Endodermal cell (in vitro differentiated cells): ENCODE measurements at regions not wholly inside any gene's neighbourhood (a gene's known extent, or its start where the extent isn't known, plus 50 kb on each side); places are given as distances from the start of the nearest gene placed in this dataset.
A peak's percentile ranks its signal among the peaks of the same experiment; 100 is the strongest.

Source experiments
- DNase-seq: peaks from one replicate; pipeline ENCODE4 v3.0.0-alpha.2; 2017
- H3K27ac ChIP-seq: 2 replicates; pipeline ENCODE4 v1.5.1; 2013; ENCODE audit warnings: mild to moderate bottlenecking, low read depth, low read length, moderate library complexity
- H3K27me3 ChIP-seq: 2 replicates; pipeline ENCODE4 v1.6.1; 2013; ENCODE audit warnings: mild to moderate bottlenecking, low read length, moderate library complexity; ENCODE audit not compliant: insufficient read depth, control insufficient read depth, poor library complexity, severe bottlenecking
- H3K36me3 ChIP-seq: 2 replicates; pipeline ENCODE4 v1.7.0; 2013; ENCODE audit warnings: mild to moderate bottlenecking, low read length, moderate library complexity; ENCODE audit not compliant: control insufficient read depth, insufficient read depth
- H3K4me1 ChIP-seq: one replicate; pipeline ENCODE4 v1.7.0; 2013; ENCODE audit warnings: low read length; ENCODE audit not compliant: control insufficient read depth, insufficient read depth
- H3K4me3 ChIP-seq: 2 replicates; pipeline ENCODE4 v1.5.1; 2013; ENCODE audit warnings: mild to moderate bottlenecking, low read length, moderate library complexity
- H3K9ac ChIP-seq: 2 replicates; pipeline ENCODE4 v1.6.1; 2013; ENCODE audit warnings: mild to moderate bottlenecking, low read length, moderate library complexity; ENCODE audit not compliant: poor library complexity, severe bottlenecking; ENCODE audit errors: extremely low read depth
- H3K9me3 ChIP-seq: 2 replicates; pipeline ENCODE4 v1.6.1; 2013; ENCODE audit warnings: mild to moderate bottlenecking, low read length, moderate library complexity; ENCODE audit not compliant: control insufficient read depth
- H3K27ac Mint-ChIP-seq: 2 replicates; pipeline ENCODE4 v1.8.0; 2020; ENCODE audit warnings: mixed read lengths
- H3K27me3 Mint-ChIP-seq: 2 replicates; pipeline ENCODE4 v1.8.0; 2021; ENCODE audit warnings: mild to moderate bottlenecking, mixed read lengths; ENCODE audit not compliant: insufficient read depth
- H3K36me3 Mint-ChIP-seq: 2 replicates; pipeline ENCODE4 v1.8.0; 2020; ENCODE audit warnings: low read depth, mixed read lengths
- H3K4me1 Mint-ChIP-seq: 2 replicates; pipeline ENCODE4 v1.8.0; 2020; ENCODE audit warnings: mixed read lengths
- H3K4me3 Mint-ChIP-seq: 2 replicates; pipeline ENCODE4 v1.8.0; 2020; ENCODE audit warnings: mild to moderate bottlenecking, moderate library complexity, mixed read lengths
- H3K9me3 Mint-ChIP-seq: 2 replicates; pipeline ENCODE4 v1.8.0; 2020; ENCODE audit warnings: mild to moderate bottlenecking, mixed read lengths
- WGBS, 2 experiments: methylation state at CpG; one replicate each; pipeline versions ENCODE4 v1.1.5 to v1.1.7; 2013; ENCODE audit warnings: missing lambda C conversion rate in 2 of 2, mixed read lengths in 1 of 2; ENCODE audit not compliant: insufficient coverage in 1 of 2, insufficient read length in 1 of 2; 5-methylcytosine and 5-hydroxymethylcytosine counted together
- TF ChIP-seq, protein P1 (sequence below): fragments of 200-600 bp; sonication (generic); conservative IDR thresholded peaks from 2 replicates; pipeline ENCODE4 v1.5.0; 2021; ENCODE audit warnings: antibody characterized with exemption, mild to moderate bottlenecking

DNA sequence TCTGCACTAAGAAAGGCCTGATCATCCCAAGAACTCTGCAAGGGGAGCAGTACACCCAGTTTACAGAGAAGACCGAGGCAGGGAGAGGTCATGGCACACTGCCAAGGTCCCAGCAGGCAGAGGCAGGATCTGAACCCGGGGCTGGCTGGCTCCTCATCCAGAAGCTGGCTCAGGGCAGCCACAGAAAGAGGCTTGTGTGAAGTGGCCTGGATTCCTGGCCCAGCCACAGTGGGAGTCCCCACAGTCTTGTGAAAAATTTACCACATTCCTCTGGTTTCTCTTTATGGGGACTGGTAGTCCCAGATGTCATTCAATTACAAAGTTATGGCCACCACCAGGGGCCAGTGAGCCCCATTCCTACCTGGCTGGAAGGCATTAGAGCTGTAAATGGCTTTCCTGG is 440.5 kb downstream of the MIAT start:
- H3K27ac Mint-ChIP-seq: no peak overlapping the region
- Histone ChIP-seq H3K9me3 (peaks cover 13% of the 10 kb centered on the region), H3K9ac (no peak overlapping the region), H3K4me3 (no peak overlapping the region), H3K4me1 (no peaks in the 10 kb centered on the region), H3K36me3 (no peaks in the 10 kb centered on the region), H3K27ac (no peak overlapping the region), H3K27me3 (peaks cover 90% of the 10 kb centered on the region)
- H3K36me3 Mint-ChIP-seq: no peaks in the 10 kb centered on the region
- H3K4me1 Mint-ChIP-seq: peaks cover 4% of the 10 kb centered on the region
- DNase-seq: peak; percentile 79
- 90 to 100% methylated on average over 2 of the region's 2 CpGs for WGBS, 2 experiments
- H3K9me3 Mint-ChIP-seq: peaks cover 2% of the 10 kb centered on the region
- H3K4me3 Mint-ChIP-seq: no peak overlapping the region
- peaks cover 67% of the 10 kb centered on the region for H3K27me3 Mint-ChIP-seq
- TF ChIP-seq, protein P1, sequence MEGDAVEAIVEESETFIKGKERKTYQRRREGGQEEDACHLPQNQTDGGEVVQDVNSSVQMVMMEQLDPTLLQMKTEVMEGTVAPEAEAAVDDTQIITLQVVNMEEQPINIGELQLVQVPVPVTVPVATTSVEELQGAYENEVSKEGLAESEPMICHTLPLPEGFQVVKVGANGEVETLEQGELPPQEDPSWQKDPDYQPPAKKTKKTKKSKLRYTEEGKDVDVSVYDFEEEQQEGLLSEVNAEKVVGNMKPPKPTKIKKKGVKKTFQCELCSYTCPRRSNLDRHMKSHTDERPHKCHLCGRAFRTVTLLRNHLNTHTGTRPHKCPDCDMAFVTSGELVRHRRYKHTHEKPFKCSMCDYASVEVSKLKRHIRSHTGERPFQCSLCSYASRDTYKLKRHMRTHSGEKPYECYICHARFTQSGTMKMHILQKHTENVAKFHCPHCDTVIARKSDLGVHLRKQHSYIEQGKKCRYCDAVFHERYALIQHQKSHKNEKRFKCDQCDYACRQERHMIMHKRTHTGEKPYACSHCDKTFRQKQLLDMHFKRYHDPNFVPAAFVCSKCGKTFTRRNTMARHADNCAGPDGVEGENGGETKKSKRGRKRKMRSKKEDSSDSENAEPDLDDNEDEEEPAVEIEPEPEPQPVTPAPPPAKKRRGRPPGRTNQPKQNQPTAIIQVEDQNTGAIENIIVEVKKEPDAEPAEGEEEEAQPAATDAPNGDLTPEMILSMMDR: peak; percentile 33

DNA sequence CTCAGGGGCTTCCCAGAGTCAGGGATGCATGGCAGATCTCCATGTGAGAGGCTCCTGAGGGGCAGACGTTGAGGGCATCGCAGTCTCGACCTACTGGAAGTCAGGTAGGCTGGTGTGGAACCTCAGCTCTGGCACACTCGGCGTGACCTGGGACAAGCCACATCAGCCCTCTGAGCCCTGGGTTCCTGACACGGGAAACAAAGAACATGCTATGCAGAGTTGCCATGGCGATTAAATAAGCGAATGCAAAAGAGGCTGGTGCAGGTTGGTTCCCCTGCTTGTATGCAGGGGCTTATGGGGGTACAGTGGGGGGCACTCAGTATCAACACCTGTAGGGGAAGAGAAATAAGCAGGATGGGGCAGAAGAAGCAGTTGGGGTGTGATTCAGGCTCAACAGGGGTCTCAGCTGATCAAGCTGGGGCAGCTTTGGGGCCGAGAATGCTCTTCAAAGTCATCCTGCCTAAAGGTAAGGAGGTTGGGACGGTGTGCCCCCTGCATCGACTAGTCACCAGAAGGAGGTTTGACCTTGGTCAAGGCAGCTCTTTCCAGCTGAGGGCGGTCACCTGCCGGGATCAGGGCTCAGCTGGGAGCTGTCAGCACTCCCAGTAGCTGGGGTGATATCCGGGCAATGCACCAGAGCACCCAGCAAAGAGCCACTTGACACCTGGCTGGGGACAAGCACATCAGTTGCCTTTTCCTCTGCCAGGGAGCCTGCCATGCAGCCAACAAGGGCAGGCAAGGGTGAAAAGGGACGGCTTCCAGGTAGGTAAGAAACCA is 442.7 kb downstream of the MIAT start:
- Histone ChIP-seq H3K9me3 (peaks cover 9% of the 10 kb centered on the region), H3K4me1 (no peaks in the 10 kb centered on the region), H3K4me3 (no peak overlapping the region), H3K27ac (no peak overlapping the region), H3K9ac (no peak overlapping the region), H3K36me3 (no peaks in the 10 kb centered on the region), H3K27me3 (peaks cover 94% of the 10 kb centered on the region)
- Mint-ChIP-seq H3K4me3 (no peak overlapping the region), H3K9me3 (peaks cover 2% of the 10 kb centered on the region), H3K27ac (no peak overlapping the region), H3K27me3 (peaks cover 88% of the 10 kb centered on the region), H3K4me1 (peaks cover 4% of the 10 kb centered on the region), H3K36me3 (no peaks in the 10 kb centered on the region)
- TF ChIP-seq, protein P1: no peak
- DNase-seq: peak; percentile 61
- WGBS, 2 experiments: 73 to 81% methylated on average over 13 to 15 of the region's 15 CpGs

DNA sequence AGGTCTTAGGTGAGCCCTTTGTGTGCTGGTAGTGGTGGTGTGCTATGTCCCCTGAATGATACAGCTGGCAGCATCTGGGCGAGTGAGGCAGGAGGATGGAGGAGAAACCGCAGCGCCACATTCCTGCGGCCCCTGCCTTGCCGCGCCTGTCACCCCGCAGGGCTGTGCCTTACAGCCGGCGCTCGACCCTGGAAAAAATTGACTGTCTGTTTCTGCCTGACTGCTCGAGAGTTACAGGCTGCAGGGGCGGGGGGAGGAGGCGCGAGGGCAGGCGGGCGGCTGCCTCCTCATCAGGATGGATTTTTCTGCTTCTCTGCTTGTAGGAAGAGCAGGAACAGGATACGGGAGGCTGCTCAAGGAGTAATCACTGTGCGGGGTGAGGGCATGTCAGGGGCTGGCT is 443.4 kb downstream of the MIAT start:
- WGBS, 2 experiments: 0 to 23% methylated on average over 1 to 18 of the region's 18 CpGs
- Mint-ChIP-seq H3K4me3 (no peak overlapping the region), H3K36me3 (no peaks in the 10 kb centered on the region), H3K27me3 (peaks cover 93% of the 10 kb centered on the region), H3K4me1 (peaks cover 4% of the 10 kb centered on the region), H3K27ac (no peak overlapping the region), H3K9me3 (peaks cover 2% of the 10 kb centered on the region)
- no peaks in the 10 kb centered on the region for H3K36me3 ChIP-seq
- DNase-seq: peak; percentile 77
- H3K9ac ChIP-seq: no peak overlapping the region
- H3K9me3 ChIP-seq: peaks cover 3% of the 10 kb centered on the region
- no peak overlapping the region for H3K27ac ChIP-seq
- no peak overlapping the region for H3K4me3 ChIP-seq
- H3K27me3 ChIP-seq: peaks cover 96% of the 10 kb centered on the region
- no peaks in the 10 kb centered on the region for H3K4me1 ChIP-seq
- TF ChIP-seq, protein P1: no peak
